WI38 (cell line): ENCODE measurements at regions not wholly inside any gene's neighbourhood (a gene's known extent, or its start where the extent isn't known, plus 50 kb on each side); places are given as distances from the start of the nearest gene placed in this dataset.
"Not testable (repeated sequence)": the region's sequence is repeated elsewhere in the genome, so short reads cannot be mapped to it uniquely, and the experiment has no call there.

ENCODE experiments used
- H3K4me3 ChIP-seq: 2 replicates; pipeline ENCODE4 v1.5.1; 2011; ENCODE audit warnings: low read depth, mild to moderate bottlenecking, control low read depth, low read length
- CTCF ChIP-seq: IDR thresholded peaks from 2 replicates; pipeline ENCODE4 v1.5.1; 2012; ENCODE audit warnings: low read depth, mild to moderate bottlenecking, control low read depth, low read length

DNA sequence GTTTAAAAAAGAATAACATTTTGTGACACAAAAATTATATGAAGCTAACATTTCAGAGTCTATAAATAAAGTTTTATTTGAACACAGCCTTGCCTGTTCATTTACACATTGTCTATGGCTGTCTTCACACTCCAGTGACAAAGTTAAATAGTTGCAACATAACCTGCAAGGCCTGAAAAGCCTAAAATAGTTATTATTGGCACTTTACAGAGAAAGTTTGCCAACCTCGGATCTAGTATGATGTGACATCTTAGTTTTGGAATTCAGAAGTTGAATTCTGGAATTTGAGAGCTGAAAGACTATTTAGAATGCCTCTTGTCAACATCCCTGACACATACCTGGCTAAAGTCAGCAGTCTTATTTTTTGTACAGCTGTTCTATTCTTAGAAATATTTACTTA lies 68.3 kb downstream of the DYRK2 start:
- no peak for TF ChIP-seq CTCF

GRCh38 chr12:67719303-67719702 lies 70.8 kb downstream of the DYRK2 start:
- not testable (repeated sequence) for H3K4me3 ChIP-seq

More for the DNA sequence above, 68.3 kb downstream of the DYRK2 start:
- no peak overlapping the region for H3K4me3 ChIP-seq

GRCh38 chr12:67720351-67720856 lies 71.9 kb downstream of the DYRK2 start:
- H3K4me3 ChIP-seq = no peak overlapping the region
- no peak for TF ChIP-seq CTCF

- no peak for TF ChIP-seq CTCF
- H3K4me3 ChIP-seq = no peak overlapping the region
Observed at GRCh38 chr12:67721248-67721647, 72.7 kb downstream of the DYRK2 start.

- no peak overlapping the region for H3K4me3 ChIP-seq
- no peak for TF ChIP-seq CTCF
Observed at GRCh38 chr12:67722296-67722695, 73.8 kb downstream of the DYRK2 start.

DNA sequence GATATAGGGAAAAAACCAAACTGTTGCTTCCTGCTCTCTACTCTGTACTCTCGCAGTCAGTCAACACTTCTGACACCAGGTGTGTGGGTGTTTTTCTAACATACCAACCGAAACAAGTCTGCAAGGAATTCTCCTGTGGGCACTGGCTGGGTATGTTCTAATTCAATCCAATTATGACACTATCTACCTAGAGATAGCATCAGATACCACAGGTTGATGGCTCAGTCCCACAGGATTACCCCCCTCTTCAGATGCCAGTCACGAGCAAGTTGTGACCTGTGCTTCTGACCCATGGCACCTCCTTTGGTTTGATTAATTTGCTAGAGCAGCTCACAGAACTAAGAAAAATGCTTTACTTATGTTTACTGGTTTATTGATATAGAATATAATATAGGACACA lies 78.3 kb downstream of the DYRK2 start:
- no peak overlapping the region for H3K4me3 ChIP-seq
- no peak for TF ChIP-seq CTCF

DNA sequence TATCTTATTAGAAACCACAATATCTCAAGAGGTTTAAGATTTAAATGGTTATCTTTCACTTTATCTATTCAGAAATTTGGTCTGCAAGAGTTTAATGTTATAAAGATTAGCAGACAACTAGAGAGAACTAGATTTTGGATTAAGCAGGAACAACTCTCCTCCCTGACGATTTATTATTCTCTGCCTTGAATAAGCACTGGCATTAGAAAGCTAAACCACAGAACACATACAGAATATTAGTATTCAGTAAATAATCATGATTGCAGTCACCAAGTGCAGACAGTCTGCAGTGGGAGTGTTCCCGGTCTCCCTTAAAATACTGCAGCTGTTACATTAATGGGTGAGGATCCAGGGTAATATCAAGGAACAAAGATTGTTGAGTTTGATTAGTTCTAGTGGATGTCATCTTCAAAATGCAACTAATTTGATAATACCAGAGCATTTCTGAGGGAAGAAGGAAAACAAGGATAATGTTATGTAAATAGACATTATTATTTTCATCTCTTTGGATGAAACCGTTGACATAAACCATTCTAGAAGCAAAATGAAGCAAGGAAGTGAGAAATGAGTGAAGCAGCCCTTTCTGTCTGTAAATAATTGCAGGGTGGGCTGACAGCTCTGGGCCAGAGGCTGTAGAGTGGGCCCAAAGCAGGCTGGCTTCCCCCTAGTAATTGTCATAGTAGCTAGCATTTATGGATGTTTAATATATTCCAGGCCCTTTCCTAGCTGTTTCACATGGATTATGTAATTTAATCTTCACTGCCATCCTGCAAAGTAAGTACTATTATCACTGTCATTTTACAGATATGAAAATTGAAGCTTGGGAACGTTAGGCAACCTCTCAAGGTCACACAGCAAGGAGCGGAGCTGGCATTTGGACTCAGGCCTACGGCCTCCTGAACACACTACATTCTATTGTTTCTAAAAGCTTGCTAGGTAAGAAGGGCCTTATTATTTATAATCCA lies 79.4 kb downstream of the DYRK2 start:
- no peak for TF ChIP-seq CTCF
- no peak overlapping the region for H3K4me3 ChIP-seq
